GM12864 (cell line): ENCODE measurements at regions not wholly inside any gene's neighbourhood (a gene's known extent, or its start where the extent isn't known, plus 50 kb on each side); places are given as distances from the start of the nearest gene placed in this dataset.
"Not testable (repeated sequence)": the region's sequence is repeated elsewhere in the genome, so short reads cannot be mapped to it uniquely, and the experiment has no call there.

ENCODE experiments used
- DNase-seq: peaks from one replicate; pipeline ENCODE4 v3.0.0-alpha.2; 2011; ENCODE audit warnings: low read depth
- H3K4me3 ChIP-seq: 2 replicates; pipeline ENCODE4 v1.5.1; 2011; ENCODE audit warnings: mild to moderate bottlenecking, low read depth, low read length, control low read depth
- TF ChIP-seq, protein P1 (sequence below): IDR thresholded peaks from 2 replicates; pipeline ENCODE4 v1.5.1; 2011; ENCODE audit warnings: low read depth, mild to moderate bottlenecking, moderate library complexity, low read length, control low read depth, inconsistent platforms; ENCODE audit errors: missing control alignments

DNA sequence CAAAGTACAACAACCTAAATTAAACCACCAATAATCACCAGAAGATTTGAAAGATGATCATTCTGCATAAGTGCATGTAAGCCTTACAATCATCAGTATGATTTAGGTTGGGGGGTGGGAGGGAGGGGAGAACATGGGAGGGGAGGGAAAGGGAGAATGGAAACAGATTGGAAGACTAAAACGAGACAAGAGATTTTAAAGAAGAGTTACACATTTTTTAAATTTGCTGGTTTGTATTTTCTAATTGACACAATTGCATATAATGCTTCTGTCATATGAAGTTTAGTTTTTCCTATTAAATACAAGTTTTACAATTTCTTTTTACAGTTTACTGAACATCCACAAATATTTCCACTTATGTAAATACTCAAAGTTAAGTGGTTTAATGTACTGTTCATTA is 2118.9 kb downstream of the PCDH9 start:
- no peak for DNase-seq
- no peak overlapping the region for H3K4me3 ChIP-seq
- TF ChIP-seq, protein P1, sequence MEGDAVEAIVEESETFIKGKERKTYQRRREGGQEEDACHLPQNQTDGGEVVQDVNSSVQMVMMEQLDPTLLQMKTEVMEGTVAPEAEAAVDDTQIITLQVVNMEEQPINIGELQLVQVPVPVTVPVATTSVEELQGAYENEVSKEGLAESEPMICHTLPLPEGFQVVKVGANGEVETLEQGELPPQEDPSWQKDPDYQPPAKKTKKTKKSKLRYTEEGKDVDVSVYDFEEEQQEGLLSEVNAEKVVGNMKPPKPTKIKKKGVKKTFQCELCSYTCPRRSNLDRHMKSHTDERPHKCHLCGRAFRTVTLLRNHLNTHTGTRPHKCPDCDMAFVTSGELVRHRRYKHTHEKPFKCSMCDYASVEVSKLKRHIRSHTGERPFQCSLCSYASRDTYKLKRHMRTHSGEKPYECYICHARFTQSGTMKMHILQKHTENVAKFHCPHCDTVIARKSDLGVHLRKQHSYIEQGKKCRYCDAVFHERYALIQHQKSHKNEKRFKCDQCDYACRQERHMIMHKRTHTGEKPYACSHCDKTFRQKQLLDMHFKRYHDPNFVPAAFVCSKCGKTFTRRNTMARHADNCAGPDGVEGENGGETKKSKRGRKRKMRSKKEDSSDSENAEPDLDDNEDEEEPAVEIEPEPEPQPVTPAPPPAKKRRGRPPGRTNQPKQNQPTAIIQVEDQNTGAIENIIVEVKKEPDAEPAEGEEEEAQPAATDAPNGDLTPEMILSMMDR: no peak

DNA sequence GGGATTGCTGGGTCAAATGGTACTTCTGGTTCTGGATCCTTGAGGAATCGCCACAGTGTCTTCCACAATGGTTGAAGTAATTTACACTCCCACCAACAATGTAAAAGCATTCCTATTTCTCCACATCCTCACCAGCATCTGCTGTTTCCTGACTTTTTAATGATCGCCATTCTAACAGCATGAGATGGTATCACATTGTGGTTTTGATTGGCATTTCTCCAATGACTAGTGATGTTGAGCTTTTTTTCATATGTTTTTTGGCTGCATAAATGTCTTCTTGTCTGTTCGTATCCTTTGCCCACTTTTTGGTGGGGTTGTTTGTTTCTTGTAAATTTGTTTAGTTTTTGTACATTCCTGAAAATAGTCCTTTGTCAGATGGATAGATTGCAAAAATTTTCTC is 2125.7 kb downstream of the PCDH9 start:
- DNase-seq, H3K4me3 ChIP-seq: not testable (repeated sequence)

DNA sequence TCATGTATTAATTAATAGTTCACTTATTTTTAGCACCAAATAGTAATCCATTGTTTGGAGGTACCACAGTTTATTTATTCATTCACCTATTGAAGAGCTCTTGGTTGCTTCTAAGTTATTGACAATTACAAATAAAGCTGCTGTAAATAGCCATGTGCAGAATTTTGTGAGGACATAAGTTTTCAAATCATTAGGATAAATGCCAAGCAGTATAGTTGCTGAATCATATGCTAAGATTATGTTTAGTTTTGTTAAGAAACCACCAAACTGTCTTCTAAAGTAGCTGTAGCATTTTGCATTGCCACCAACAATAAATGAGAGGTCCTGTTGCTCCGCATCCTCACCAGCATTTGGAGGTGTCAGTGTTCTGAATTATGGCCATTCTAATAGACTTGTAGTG is 2126.8 kb downstream of the PCDH9 start:
- H3K4me3 ChIP-seq: no peak overlapping the region
- TF ChIP-seq, protein P1: no peak
- DNase-seq: no peak

DNA sequence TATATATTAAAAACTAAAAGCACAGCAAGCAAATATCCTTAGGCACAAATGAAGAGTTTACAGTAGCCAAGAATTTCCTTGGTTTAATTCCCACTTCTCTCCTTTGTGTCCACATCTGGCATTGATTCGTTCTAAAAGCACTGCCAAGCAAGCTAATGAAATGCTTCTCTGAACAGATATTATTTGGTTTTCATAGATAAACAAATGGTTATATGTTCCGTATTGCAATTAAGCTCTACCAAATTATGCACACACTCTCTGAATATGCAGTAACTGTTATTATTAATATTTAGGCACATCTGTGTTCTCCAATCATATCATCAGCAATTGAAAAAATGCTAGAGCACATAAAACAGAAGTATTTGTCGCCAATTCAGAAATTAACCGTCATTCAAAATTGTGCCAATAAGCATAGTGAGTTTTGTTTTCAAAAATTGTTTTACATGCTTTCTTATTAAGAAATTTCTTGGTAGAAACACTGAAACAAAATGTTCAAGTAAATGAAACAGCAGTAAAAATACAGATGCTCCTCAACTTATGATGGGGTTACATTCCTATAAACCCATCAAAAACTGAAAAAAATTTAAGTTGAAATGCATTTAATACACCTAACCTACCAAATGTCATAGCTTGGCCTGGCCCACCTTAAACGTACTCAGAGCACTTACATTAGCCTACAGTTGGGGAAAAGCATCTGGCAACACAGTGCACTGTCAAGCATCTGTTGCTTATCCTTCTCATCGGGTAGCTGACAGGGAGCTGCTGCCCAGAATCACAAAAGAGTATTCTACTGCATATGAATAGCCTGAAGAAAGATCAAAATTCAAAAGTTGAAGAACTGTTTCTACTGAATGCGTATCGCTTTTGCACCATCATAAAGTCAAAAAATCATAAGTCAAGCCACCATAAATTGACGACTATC is 2134.7 kb downstream of the PCDH9 start:
- no peak overlapping the region for H3K4me3 ChIP-seq
- TF ChIP-seq, protein P1: no peak
- no peak for DNase-seq

DNA sequence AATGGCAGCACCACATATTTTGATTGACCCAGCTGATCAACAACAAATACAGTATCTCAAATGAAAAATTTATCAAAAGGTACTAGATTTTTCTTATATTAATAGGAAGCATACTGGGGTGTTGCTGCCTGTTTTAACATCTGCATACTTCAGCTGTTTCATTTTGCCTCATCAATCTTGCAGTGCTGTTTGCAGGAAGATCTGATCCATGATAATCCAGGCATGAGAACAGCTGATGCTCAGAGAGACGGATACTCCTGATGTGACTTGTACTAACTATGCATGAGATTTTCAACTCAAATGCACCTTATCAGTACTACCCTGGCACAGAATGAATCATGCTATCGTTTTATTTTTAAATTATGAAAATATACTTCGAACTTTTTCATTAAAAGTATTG is 2136.8 kb downstream of the PCDH9 start:
- DNase-seq: no peak
- H3K4me3 ChIP-seq: no peak overlapping the region
- TF ChIP-seq, protein P1: no peak

DNA sequence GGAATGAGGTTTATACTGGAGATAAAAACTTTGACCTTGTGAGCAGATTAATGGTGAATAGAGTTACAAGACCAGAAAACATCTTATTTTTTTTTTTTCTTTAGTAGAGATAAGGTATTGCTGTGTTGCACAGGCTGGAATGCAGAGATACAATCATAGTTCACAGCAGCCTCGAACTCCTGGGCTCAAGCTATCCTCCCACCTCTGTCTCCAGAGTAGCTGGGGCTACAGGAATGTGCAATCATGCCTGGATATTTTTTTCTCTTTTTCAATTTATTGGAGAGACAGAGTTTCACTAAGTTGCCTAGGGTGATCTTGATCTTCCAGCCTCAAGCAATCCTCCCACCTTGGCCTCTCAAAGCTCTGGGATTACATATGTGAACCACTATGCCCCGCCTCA is 2139.1 kb downstream of the PCDH9 start:
- H3K4me3 ChIP-seq: no peak overlapping the region
- no peak for DNase-seq
- TF ChIP-seq, protein P1: no peak

- TF ChIP-seq, protein P1: no peak
- H3K4me3 ChIP-seq: no peak overlapping the region
- DNase-seq: no peak
These were observed 2139.9 kb downstream of the PCDH9 start for GRCh38 chr13:65090186-65090585.
